ENCODE measurements at regions not wholly inside any gene's neighbourhood (a gene's known extent, or its start where the extent isn't known, plus 50 kb on each side); places are given as distances from the start of the nearest gene placed in this dataset.

- ChIA-PET CTCF (interaction anchor here (0.6 to 1.0 kb wide), 3 partner anchors 9 to 161 kb away, joined by 3 to 4 read pairs (median 3); no protein-coding TSS in a partner anchor), POLR2A (interaction anchor here (0.7 to 1.5 kb wide), 4 partner anchors 18 to 510 kb away, joined by 3 to 4 read pairs (median 3); no protein-coding TSS in a partner anchor)
- Mint-ChIP-seq H3K4me1 (ENCODE audit: insufficient read depth, unreplicated experiment) (peaks cover 38% of the 10 kb centered on the region), H3K27me3 (ENCODE audit: insufficient read depth, unreplicated experiment) (no peaks in the 10 kb centered on the region), H3K4me3 (ENCODE audit: unreplicated experiment) (no peak overlapping the region), H3K9me3 (ENCODE audit: unreplicated experiment) (peaks cover 6% of the 10 kb centered on the region), H3K27ac (ENCODE audit: low read depth, unreplicated experiment) (peak overlapping the region; percentile 25), H3K36me3 (ENCODE audit: insufficient read depth, unreplicated experiment) (peaks cover 7% of the 10 kb centered on the region)
- intact Hi-C loops (cut with micrococcal nuclease) = no loop called here
- no peak for TF ChIP-seq CTCF (IDR thresholded peaks at IDR 0.05; ENCODE audit: unreplicated experiment)
- no peak for DNase-seq (ENCODE audit: unreplicated experiment)
- BruUV-seq (replicated peaks) = no TSS peak
Measured at GRCh38 chr12:42761601-42762350, 172.2 kb upstream of the PRICKLE1 start.

GRCh38 chr12:42761086-42761485 is 171.5 kb upstream of the PRICKLE1 start:
- intact Hi-C loops (cut with micrococcal nuclease) = no loop called here
- ChIA-PET POLR2A (interaction anchor here (0.7 to 1.7 kb wide), 4 partner anchors 14 to 278 kb away, joined by 3 to 4 read pairs (median 4); no protein-coding TSS in a partner anchor), CTCF (interaction anchor here (0.5 to 1.0 kb wide), 5 partner anchors 10 to 1236 kb away, joined by 3 to 5 read pairs (median 3); no protein-coding TSS in a partner anchor)
- Mint-ChIP-seq H3K9me3 (ENCODE audit: unreplicated experiment) (peaks cover 6% of the 10 kb centered on the region), H3K27me3 (ENCODE audit: insufficient read depth, unreplicated experiment) (no peaks in the 10 kb centered on the region), H3K36me3 (ENCODE audit: insufficient read depth, unreplicated experiment) (peaks cover 7% of the 10 kb centered on the region), H3K4me3 (ENCODE audit: unreplicated experiment) (no peak overlapping the region), H3K27ac (ENCODE audit: low read depth, unreplicated experiment) (no peak overlapping the region), H3K4me1 (ENCODE audit: insufficient read depth, unreplicated experiment) (peaks cover 40% of the 10 kb centered on the region)
- BruUV-seq (replicated peaks) = no TSS peak
- TF ChIP-seq CTCF (IDR thresholded peaks at IDR 0.05; ENCODE audit: unreplicated experiment) = no peak
- DNase-seq (ENCODE audit: unreplicated experiment) = no peak

- intact Hi-C loops (cut with micrococcal nuclease) = no loop called here
- BruUV-seq (replicated peaks) = no TSS peak
Measured at GRCh38 chr12:42760550-42760949, 171.0 kb upstream of the PRICKLE1 start.

More at GRCh38 chr12:42760550-42760949, 171.0 kb upstream of the PRICKLE1 start:
- Mint-ChIP-seq H3K4me1 (ENCODE audit: insufficient read depth, unreplicated experiment) (peaks cover 40% of the 10 kb centered on the region), H3K27me3 (ENCODE audit: insufficient read depth, unreplicated experiment) (no peaks in the 10 kb centered on the region), H3K4me3 (ENCODE audit: unreplicated experiment) (no peak overlapping the region), H3K36me3 (ENCODE audit: insufficient read depth, unreplicated experiment) (peaks cover 7% of the 10 kb centered on the region), H3K9me3 (ENCODE audit: unreplicated experiment) (peaks cover 6% of the 10 kb centered on the region), H3K27ac (ENCODE audit: low read depth, unreplicated experiment) (no peak overlapping the region)
- no peak for DNase-seq (ENCODE audit: unreplicated experiment)
- no peak for TF ChIP-seq CTCF (IDR thresholded peaks at IDR 0.05; ENCODE audit: unreplicated experiment)
- ChIA-PET POLR2A (interaction anchor here (1.2 to 1.7 kb wide), 5 partner anchors 15 to 521 kb away, joined by 3 to 4 read pairs (median 4); no protein-coding TSS in a partner anchor), CTCF (interaction anchor here (0.5 to 2.2 kb wide), 3 partner anchors 521 to 1236 kb away, joined by 3 to 9 read pairs (median 5); no protein-coding TSS in a partner anchor)
